Right ventricle myocardium inferior (tissue), 1 donor: ENCODE measurements at regions not wholly inside any gene's neighbourhood (a gene's known extent, or its start where the extent isn't known, plus 50 kb on each side); places are given as distances from the start of the nearest gene placed in this dataset.
"Not testable (repeated sequence)": the region's sequence is repeated elsewhere in the genome, so short reads cannot be mapped to it uniquely, and the experiment has no call there.

Experiments
- ATAC-seq: fragments of 200-7000 bp; cut with Tn5 transposase; one replicate; pipeline ENCODE4 v1.9.1; 2020; ENCODE audit warnings: mild to moderate bottlenecking, moderate library complexity
- DNase-seq: peaks from one replicate; pipeline ENCODE4 v3.0.0; 2021; ENCODE audit errors: missing footprints
- intact Hi-C: fragments of 100-400 bp; cut with DNase I; formaldehyde crosslinking; loops from one replicate; pipeline ENCODE4 v1.11.0; 2022
- donor health status: DM: no; HTN: yes; CAD: no; lungs with severe emphysema.

- DNase-seq: no peak
Measured at GRCh38 chr6:106807947-106808611, 166.4 kb downstream of the CD24 start.

DNA sequence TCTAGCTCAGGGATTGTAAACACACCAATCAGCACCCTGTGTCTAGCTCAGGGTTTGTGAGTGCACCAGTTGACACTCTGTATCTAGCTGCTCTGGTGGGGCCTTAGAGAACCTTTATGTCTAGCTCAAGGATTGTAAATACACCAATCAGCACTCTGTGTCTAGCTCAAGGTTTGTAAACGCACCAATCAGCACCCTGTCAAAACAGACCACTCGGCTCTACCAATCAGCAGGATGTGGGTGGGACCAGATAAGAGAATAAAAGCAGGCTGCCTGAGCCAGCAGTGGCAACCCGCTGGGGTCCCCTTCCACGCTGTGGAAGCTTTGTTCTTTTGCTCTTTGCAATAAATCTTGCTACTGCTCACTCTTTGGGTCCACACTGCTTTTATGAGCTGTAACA, 168.3 kb downstream of the CD24 start:
- ATAC-seq, DNase-seq, intact Hi-C loops: not testable (repeated sequence)

More at GRCh38 chr6:106807947-106808611, 166.4 kb downstream of the CD24 start:
- intact Hi-C loops: no loop called here
- ATAC-seq: no peak

DNA sequence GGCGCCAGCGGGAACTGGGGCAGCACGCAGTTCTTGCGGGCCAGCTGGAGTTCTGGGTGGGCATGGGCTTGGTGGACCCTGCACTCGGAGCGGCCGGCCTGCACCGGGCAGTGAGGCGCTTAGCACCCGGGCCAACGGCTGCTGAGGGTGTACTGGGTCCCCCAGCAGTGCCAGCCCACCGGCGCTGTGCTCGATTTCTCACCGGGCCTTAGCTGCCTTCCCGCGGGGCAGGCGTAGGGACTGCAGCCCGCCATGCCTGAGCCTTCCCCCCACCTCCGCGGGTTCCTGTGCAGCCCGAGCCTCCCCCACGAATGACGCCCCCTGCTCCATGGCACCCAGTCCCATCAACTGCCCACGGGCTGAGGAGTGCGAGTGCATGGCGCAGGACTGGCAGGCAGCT, 168.8 kb downstream of the CD24 start:
- intact Hi-C loops: no loop called here
- DNase-seq: no peak
- ATAC-seq: no peak

- ATAC-seq: no peak
- intact Hi-C loops: no loop called here
- DNase-seq: no peak
Measured at GRCh38 chr6:106804346-106805335, 169.9 kb downstream of the CD24 start.

GRCh38 chr6:106803188-106803587, 171.3 kb downstream of the CD24 start:
- ATAC-seq (no peak), DNase-seq (no peak)
- intact Hi-C loops: no loop called here

GRCh38 chr6:106802139-106802538, 172.4 kb downstream of the CD24 start:
- intact Hi-C loops: no loop called here
- DNase-seq (no peak), ATAC-seq (no peak)

DNA sequence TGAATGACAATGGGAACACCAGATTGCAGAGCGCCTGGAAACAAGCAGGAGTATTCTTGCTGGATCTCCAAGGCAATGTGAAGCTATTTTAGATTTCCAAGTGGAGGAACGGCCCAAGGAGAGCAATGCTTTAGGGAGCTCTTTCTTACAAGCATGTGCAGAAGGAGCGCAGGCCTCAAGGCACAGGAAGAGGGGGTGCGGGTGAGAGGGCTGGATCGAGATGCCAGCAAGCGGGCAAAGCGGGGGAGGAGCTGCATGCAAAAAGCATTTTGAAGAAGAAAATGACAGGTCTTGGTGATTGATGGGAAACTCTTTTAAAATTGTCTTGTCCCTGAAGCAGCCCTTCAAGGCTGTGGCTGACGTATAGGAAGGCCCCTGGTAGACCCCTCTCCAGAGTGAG, 171.9 kb downstream of the QRSL1 start:
- no peak for ATAC-seq
- DNase-seq: no peak
- intact Hi-C loops: no loop called here

GRCh38 chr6:106800379-106800778, 171.0 kb downstream of the QRSL1 start:
- DNase-seq: no peak
- intact Hi-C loops: no loop called here
- ATAC-seq: no peak

DNA sequence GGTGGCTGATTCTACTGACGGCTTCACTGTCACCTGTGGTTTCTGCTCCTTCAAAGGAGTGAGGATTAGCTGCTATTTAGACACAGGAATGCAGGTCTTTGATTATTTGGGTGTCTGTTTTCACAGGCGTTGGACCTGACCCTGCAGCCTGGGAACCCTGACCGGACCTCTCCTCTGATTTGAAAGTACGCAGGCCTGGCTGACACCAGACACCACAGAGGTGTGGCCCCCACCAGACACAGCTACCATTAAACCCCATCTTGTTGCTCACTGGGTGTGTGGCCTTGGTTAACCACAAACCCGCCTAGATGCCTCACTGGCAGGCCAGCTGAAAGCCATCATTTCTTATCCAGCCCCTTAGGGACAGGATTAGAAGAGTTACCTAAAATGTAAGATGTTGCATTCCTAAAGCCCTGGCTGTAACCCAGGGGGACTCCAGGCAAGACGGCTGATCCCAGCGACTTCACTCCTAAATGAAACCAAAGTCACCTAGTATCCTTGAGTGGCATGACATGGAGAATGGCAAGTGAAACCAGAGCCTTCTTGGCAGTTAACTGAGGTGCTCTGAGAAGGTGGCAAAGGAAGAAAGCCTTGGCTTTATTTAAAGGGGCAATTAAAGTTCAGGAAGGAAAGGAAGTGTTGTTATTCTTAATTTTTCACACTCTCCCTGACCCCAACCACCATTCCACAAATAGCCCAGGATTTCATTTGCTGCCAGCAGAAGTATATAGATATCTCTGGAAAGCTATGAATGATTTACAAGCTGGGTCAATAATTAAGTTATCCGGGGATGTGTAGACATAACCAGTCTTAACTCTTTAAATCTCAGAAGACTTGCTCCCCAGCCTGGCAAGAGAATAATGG, 169.9 kb downstream of the QRSL1 start:
- ATAC-seq: no peak
- intact Hi-C loops: no loop called here
- no peak for DNase-seq

DNA sequence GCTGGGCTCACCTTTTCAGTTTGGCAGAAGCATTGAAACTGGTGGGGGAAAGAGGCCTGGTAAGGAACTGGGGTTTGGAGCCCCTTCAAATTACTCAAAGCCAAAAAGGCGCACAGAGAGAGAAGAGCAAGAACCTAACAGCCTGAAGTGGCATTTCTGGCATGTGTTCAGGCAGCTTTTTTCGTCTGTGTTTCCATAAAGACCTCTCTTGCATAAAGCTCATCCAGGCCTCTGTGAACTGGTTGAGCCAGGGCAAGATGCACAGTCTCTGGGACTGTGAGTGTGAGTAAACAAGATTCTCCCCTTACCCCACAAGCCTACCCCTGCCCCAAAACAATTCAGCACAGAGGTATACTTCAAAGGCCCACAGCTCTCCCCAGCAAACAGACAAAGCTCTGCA, 167.8 kb downstream of the QRSL1 start:
- ATAC-seq (no peak), DNase-seq (no peak)
- intact Hi-C loops: no loop called here

GRCh38 chr6:106796781-106797180, 167.4 kb downstream of the QRSL1 start:
- ATAC-seq (no peak), DNase-seq (no peak)
- intact Hi-C loops: no loop called here

- intact Hi-C loops: no loop called here
- DNase-seq: no peak
- ATAC-seq: no peak
Measured at GRCh38 chr6:106794129-106794528, 164.8 kb downstream of the QRSL1 start.

GRCh38 chr6:106792536-106793236, 163.3 kb downstream of the QRSL1 start:
- no peak for DNase-seq
- intact Hi-C loops: no loop called here
- no peak for ATAC-seq

- DNase-seq (no peak), ATAC-seq (no peak)
- intact Hi-C loops: no loop called here
Measured at GRCh38 chr6:106790935-106791334, 161.6 kb downstream of the QRSL1 start.

GRCh38 chr6:106790149-106790770, 160.9 kb downstream of the QRSL1 start:
- ATAC-seq (no peak), DNase-seq (no peak)
- intact Hi-C loops: no loop called here

DNA sequence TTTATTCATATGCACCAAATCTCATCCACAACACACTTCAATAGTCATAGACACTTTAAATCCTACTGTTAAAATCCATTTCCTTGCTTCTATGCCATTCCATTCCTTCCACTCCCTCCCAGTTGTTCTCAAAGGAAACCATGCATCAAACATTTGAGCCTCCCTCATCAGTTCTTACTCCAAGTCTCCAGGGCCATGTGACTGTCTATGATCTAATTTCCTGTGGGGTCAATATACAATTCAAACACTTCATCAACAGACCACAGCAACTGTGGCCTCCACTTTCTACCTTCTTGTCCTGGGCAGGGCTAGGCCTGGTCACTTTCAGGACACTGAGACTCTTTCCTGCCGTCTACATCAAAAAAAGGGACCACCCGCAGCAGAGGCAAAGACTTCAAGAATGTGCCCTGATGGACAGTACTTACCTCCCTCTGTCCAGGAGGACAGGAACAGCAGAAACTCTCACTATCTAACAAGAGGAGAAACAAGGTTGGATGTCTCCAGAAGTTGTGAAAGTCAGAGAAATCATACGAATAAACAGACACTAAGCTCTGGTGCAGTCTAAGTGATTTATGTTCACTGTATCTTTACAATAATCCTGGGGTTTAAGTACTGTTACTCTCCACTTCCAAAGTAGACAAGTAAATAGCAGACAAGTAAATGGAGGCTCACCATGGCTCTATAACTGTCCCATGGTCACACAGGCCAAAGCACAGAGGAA, 160.2 kb downstream of the QRSL1 start:
- intact Hi-C loops: no loop called here
- DNase-seq: no peak
- ATAC-seq: no peak

DNA sequence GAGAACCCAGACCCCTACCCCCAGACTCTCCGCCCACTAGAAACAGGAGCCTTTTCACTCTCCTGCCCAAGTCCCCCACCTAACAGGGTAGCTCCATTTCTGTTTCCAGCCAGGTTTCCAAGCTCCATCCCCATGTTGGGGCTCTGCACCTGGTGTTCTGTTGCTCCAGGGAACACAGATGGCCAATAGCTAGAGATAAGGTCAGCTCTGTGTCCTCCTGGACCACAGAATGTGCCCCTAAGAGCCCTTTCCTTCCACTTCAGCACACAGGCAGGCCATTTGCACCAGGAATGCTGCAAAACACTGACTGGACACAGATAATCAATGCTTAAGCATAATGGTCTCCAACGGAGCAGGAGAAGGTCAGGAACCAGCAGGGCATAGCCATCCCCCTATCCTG, 159.4 kb downstream of the QRSL1 start:
- intact Hi-C loops: no loop called here
- ATAC-seq (no peak), DNase-seq (no peak)
